HG03354 (cell line): ENCODE measurements at regions not wholly inside any gene's neighbourhood (a gene's known extent, or its start where the extent isn't known, plus 50 kb on each side); places are given as distances from the start of the nearest gene placed in this dataset.

Experiments used
- ATAC-seq: cut with Tn5 transposase; IDR thresholded peaks from one replicate; pipeline ENCODE4 v1.9.1; 2021; ENCODE audit warnings: mild to moderate bottlenecking; ENCODE audit not compliant: unreplicated experiment, poor library complexity, severe bottlenecking

DNA sequence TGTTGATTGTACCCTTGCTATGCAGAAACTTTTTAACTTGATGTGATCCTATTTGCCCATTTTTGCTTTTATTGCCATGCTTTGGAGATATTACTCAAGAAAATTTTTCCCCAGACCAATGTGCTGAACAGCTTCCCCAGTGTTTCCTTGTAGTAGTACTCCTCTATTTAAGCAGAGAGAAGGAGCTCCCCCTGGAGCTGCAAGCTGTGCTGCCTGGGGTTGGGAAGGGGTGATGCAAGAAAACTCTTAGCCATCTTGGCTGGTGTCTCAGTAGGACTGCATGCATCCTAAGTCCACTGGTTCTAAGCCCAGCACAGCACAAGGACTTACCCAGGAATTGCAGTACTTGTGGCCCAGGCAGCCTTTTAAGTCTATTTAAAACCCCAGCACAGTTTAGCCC is 121.6 kb downstream of the NTMT2 start:
- no peak for ATAC-seq

DNA sequence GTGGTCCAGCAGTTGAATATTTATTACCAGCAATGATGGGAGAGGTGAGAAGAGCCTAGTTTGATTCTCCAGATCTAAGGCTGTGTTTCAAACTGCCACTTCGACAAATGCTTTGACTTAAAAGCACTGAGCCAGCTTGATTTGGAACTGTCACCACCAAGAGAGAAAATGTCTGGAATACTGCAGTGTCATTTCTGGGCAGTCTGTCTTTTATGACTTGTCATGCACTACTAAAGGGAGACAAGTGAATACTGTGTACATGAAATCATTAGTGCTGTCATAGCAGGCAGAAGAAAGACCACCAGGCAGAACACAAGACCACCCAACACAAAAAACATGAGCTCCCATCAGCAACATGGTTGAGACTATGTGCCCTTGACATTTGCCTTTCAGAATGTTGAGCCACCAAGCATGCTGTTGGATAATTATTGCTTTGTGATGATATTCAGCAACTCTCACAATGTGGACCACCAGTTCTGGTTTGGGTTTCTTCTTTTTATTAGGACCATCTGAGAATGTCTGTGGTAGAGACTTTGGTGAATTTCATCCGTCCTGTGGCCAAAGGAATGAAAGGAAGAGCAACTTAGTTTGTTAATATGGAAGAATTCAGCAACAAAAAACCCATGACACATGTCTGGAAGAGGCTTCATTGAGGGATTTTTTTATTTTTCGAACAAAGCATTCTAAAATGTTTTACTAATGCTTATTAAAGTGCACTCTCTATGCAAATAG is 125.8 kb downstream of the NTMT2 start:
- no peak for ATAC-seq

DNA sequence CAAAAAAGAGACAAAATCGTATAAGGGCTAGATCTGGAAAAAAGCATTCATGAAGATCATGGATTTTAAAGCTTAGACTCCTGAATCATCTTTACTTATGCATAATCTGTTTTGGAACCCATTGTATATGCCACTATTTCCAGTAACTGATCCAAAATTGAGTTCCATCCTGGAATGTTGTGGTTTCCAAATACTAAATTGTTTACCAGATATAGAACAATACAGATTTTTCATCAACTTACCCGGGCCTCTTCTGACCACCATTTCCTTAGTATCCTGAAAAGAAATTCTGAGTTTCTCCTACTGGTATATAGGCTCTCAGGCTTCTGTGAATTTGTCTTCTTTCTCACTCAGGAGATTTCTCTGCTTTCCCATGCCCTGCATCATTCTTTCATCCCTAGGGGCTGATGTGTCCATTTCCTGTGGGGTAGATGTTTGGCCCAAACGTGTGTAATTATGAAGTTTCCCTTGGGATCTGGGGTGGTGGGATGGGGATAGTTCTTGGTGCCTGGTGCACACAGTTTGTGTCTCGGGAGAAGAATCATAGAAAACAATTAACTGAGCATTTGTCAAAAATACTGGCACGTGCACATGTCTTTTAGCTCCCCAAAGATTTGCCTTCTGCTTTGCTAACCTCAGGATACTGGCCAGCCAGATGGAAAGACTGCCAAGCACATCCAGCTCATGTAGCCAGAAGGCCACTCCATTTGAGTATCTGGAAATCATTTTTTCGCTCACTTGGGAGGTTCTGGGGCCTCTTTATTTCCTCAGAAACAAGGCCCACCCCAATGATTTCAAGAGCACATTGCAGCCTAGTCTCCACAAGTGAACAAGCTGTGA is 127.8 kb downstream of the NTMT2 start:
- ATAC-seq = no peak

DNA sequence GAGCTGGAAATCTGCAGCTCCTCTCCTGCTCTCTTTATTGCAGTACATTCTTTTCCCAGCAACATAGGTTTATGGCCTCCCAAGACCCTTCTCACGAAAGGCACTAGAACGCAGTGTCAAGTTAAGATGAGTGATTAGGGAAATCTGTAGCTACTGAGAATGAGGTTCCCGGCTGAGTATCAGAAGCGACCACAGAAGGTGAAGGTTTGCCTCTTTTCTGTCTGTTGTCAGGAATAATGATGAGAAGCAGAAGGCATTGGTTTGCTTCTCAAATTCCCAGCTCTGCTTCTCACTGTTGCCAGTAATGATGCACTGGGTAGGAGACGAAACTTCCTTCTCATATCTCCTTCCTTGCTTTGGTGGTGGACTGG is 128.4 kb downstream of the NTMT2 start:
- no peak for ATAC-seq

DNA sequence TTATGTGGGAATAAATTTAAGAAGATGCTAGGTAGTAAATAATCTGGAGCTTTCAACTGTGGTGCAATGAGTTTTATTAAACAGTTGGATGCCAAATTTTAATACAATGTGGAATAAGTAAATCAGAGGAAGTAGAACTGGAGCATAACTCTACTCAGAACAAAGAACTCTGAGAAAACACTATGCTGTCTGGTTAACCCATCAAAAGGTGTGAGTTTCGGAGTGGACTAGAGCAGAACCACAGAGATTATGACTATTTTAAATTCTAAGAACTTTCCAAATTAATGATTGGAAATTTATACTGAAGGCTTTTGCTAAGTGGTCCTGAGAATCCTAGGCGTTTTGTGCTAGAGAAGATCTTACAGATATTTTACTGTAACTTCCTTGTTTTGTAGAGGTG is 132.2 kb downstream of the NTMT2 start:
- no peak for ATAC-seq

DNA sequence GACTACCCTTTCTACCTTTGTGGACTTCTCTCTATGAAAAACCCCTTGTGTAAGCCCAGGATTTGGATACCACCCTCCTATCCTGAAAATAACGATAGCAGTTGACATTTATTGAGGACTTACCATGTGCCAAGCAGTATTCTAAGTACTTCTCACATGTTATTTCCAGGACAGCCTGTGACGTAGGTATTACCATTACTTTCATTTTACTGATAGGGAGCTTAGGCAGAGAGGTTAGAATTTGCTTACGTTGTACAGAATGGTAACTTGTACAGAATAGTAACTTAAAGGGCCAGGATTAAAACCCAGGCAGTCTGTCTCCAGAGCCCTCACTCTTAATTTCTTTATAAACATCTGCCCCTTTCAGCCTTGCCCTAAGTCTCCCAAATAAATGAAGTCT is 138.3 kb downstream of the NTMT2 start:
- no peak for ATAC-seq

DNA sequence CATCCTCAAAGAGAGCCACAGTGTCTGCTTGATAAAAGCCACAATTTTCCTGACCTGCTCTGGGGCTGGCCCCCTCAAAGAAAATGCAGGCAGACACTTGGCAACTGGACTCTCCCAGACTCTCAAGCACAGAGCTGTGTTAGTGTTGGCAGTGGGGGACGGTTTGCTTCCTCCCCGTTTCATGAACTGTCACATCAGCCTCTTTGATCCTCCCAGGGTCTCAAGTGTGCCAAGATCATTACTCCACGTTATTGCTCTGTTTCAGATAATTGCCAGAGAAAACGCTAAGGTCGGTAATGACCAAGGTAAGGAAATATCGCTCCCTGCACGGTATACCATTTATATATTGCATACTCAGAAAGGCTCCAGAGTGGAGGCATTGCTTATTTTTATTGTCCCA is 138.8 kb downstream of the NTMT2 start:
- ATAC-seq = no peak

DNA sequence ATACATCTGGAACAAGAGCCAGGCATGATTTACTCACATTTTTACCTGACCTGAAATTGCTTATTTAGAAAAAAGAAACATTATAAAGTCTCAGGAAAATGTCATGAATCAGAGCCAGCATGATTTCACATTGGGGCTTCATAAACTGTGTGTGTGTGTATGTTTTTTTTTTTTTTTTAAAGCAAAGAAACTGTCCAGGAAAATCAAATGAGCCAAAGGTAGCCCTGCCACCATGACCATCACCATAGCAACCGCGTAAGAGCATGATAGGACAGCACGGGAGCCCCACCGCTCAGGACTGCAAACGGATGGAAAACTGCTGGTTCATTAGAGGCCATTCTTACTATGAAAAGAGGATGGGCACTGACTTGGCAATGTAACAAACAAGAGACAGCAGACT is 139.2 kb downstream of the NTMT2 start:
- ATAC-seq = no peak

DNA sequence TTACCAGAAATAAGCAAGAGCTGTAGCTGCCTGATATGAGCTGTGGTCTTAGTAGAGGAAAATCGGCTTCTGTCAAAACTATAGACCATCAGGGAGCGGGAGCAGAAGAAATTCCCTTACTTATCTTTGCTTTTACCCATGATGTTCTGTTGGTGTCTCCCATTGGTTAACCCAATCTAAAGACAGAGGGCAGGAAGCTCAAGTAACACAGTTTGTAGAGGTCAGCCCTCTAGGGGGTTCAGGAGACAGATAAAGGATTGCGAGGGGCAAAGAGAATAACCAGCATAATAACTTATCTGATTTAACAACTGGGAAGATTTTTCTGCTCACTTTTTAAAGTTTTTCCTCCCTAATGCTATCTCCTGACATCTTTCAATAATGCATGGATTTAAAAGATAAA is 142.4 kb downstream of the NTMT2 start:
- no peak for ATAC-seq

DNA sequence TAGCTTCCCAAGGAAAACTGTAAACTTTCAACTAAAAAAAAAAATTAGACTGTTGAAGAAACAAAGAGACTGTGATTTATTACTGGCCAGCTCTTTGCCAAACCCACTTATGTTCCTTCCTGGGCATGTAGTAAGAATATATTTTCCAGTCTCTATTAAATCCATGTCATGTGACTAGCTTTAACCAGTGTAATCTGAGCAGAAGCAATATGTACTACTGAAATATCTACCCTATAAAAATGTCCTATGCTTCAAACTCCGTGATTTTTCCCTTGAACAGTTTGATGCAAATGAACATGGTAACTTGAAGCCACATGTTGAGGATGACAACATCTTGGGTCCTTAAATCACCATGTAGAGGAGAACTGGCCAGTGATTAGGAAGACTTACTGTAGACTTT is 144.5 kb downstream of the NTMT2 start:
- ATAC-seq = no peak

DNA sequence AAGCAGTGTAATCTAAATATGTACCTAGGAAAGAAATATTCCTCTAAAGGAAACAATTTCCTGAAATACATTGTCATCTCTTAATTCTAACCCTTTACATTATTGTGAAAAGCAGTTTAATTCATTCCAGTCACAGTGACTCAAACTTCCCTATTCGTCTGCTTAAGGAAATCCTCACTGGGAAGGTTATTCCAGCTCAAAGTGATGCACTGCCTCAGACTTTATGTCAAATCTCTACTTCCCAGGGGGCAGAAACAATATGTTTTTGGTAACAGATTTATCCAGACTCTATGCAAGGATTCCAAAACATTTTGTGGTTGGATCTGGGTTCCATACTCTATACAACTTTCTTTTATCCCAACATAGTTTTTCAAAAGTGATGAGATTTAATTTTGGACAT is 145.2 kb downstream of the NTMT2 start:
- no peak for ATAC-seq

DNA sequence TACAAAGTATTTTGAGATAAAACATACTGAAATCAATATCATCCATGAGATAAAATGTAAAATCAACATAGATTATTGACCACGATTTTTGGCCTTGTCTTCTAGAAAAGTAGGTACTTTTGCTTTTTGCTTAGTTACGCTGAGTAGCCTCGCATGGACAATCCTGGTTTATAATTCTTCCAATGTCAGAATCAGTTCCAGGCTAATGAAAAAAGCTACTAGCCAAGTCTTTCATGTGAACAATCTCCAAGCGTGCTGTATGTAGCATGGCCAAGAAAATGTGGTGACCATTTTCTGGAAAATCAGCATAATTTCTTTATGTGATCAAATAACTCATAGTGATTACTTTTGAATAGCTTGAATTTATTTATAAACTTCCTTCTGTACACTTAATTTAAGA is 145.8 kb downstream of the NTMT2 start:
- ATAC-seq = no peak

DNA sequence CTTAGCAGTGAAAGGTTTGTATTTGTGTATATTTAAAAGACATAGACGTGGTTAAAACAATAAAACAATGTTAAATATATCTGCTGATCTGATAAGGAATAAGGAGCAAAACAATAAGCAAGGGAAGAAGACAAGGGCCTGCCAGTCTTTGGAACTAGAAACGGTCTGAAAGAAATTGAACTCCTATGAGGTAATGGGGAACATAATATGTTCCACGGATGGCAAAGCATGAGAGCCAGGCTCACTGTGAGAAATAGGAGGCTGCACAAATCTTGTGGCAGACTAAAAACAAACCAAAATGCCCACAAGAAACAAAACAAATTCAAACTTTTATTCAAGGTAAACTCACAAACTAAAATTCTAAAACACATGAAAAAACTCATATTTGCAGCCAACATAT is 150.5 kb downstream of the NTMT2 start:
- no peak for ATAC-seq

DNA sequence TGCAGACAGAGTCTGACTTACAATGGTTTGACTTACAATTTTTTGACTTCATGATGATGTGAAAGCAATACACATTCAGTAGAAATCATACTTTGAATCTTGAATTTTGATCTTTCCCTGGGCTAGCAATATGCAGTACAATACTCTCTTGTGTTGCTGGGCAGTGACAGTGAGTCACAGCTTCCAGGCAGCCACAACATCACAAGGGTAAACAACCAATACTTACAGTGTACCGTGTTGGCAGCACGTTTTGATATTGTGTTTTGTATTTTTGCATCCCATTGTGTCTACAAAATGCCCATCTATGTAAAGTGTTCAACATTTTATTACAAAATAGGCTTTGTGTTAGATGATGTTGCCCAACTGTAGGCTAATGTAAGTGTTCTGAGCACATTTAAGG is 150.9 kb downstream of the NTMT2 start:
- no peak for ATAC-seq

DNA sequence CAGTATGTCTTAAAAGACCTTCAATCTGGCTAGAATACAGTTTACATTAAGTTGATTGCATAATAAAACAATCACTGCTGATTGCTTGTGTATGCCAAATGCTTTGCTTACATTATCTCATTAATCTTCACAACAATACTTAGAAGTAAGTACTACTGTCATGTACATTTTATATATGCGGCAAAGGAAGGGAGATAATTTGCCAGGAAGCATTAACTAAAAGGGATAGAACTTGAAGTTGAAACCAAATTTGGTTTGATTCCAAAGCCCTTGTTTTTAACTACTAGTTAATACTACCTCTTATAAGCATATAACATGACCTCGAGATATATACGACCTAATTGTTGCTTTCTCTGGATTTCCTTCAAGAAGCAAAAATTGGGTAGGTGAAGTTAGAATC is 155.8 kb downstream of the NTMT2 start:
- no peak for ATAC-seq

DNA sequence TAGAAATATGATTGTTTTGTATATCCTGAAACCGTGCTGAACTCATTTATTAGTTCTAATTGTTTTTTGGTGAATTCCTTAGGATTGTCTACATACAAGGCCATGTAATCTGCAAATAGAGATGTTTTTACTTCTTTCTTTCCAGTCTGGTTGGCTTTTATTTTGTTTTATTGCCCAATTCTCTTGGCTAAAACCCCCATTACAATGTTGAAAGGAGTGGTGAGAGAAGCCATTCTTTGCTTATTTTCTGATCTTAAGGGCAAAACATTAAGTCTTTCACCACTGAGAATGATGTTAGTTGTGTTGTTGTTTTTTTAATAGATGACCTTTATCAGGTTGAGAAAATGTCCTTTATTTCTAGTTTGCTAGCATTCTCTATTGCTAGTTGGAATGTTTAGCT is 157.3 kb downstream of the NTMT2 start:
- ATAC-seq = no peak

DNA sequence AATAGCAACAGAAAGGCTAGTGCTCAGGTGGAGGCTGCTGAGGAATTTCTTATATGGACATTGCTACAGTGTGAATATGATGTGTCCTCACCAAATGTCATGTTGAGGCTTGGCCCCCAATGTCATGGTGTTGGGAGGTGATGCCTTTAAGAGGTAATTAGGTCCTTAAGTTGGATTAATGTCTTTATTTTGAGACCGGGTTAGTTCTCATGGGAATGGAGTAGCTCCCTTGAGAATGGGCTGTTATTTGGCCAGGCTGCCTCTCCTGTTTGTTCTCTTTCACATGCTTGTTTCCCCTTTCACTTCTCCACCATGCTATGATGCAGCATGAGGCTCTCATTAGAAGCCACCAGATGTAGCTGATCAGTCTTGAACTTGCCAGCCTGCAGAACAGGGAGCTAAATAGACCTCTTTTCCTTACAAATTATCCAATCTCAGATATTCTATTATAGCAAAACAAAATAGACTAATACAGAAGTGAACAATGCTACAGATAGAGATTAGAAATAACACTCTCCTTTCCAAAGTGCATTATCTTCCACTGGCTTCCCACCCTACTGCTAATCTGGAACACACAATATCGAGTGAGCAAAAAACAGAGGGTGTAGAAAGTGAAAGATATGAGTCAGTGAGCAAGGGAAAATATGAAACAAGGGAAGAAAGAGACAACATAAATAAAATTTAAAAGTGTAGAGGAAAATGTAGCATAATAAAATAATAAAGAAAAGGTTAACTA is 160.2 kb downstream of the NTMT2 start:
- no peak for ATAC-seq

DNA sequence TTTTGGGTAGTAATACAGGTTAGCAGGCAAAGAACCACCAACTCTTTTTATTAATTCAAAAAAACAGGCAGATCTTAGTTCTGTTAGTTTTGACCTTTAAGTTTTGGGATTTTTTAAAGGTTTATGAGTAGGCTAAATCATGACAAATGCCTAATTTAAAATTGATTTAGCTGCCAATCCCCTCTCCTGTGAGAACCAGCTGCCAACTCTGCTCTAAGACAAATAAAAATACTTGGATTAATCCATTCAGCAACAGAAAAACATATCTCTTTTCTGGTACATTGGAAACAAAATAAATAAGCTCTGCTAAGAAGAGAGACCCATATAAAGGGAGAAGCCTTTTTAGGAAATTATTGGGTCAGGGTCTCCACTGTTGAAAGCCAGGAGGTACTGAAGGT is 160.8 kb downstream of the NTMT2 start:
- ATAC-seq = no peak

DNA sequence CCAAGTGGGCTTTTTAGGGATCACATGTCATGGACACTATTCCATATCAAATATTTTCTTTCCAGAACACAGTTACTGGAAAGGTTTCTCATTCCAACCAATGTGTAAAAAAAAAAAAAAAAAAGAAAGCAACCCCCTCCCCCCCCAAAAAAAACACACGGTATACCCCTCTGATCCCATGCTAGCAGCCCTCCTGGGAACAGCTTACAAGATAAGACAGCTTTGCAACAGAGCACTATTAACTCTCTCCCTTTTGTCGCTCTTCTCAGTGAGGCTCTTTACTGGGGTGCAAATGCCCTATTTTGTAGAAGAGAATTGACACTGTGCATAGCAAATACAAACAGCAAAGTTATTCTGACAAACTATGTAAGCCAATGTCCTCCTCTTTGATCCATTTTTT is 161.2 kb downstream of the NTMT2 start:
- ATAC-seq = no peak

DNA sequence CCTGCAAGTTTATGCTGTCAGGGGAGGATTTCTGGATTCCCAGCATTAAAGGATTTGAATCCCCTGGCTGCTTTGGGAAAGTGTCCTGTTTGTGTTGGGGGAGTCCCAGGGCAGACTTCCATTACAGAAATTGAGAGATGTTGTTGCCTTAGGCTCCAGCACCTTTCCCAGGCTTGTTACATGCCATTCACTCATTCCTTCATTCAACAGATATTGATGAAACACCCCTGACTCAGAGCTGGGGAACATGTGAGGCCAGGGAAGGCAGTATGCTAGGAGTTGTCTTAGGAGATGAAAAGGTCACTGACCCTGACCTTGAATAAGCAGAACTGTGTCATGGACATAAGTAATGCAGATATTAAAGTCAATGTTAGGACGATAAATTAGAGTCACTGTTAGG is 161.7 kb downstream of the NTMT2 start:
- ATAC-seq = no peak
